HTR-8/SVneo (cell line): ENCODE measurements at regions not wholly inside any gene's neighbourhood (a gene's known extent, or its start where the extent isn't known, plus 50 kb on each side); places are given as distances from the start of the nearest gene placed in this dataset.
"Not testable (repeated sequence)": the region's sequence is repeated elsewhere in the genome, so short reads cannot be mapped to it uniquely, and the experiment has no call there.

ENCODE experiments used
- DNase-seq: peaks from one replicate; pipeline ENCODE4 v3.0.0; 2011; ENCODE audit warnings: low spot score, mixed read lengths; ENCODE audit not compliant: insufficient read length
- FAIRE-seq: peaks from 2 replicates; lab custom pipeline; 2011; peaks lifted over from hg19 to GRCh38; lab: Jason Lieb, UNC

GRCh38 chr12:92062539-92063493 lies 82.8 kb downstream of the BTG1 start:
- FAIRE-seq: no peak

GRCh38 chr12:92061061-92061460 lies 84.6 kb downstream of the BTG1 start:
- FAIRE-seq: no peak
- DNase-seq: no peak

More at GRCh38 chr12:92062539-92063493, 82.8 kb downstream of the BTG1 start:
- DNase-seq: no peak

- no peak for FAIRE-seq
Observed at GRCh38 chr12:92059960-92060359, 85.7 kb downstream of the BTG1 start.

GRCh38 chr12:92058664-92059063 lies 87.0 kb downstream of the BTG1 start:
- DNase-seq (no peak), FAIRE-seq (no peak)

More at GRCh38 chr12:92059960-92060359, 85.7 kb downstream of the BTG1 start:
- DNase-seq: no peak

- not testable (repeated sequence) for FAIRE-seq
Observed at GRCh38 chr12:92056756-92057155, 88.9 kb downstream of the BTG1 start.

GRCh38 chr12:92056290-92056689 lies 89.4 kb downstream of the BTG1 start:
- DNase-seq: no peak

More at GRCh38 chr12:92056756-92057155, 88.9 kb downstream of the BTG1 start:
- DNase-seq: not testable (repeated sequence)

GRCh38 chr12:92055877-92056276 lies 89.8 kb downstream of the BTG1 start:
- FAIRE-seq (no peak), DNase-seq (no peak)

More at GRCh38 chr12:92056290-92056689, 89.4 kb downstream of the BTG1 start:
- no peak for FAIRE-seq

GRCh38 chr12:92051441-92051840 lies 94.2 kb downstream of the BTG1 start:
- FAIRE-seq (no peak), DNase-seq (no peak)

- DNase-seq (no peak), FAIRE-seq (no peak)
Observed at GRCh38 chr12:92049403-92049802, 96.2 kb downstream of the BTG1 start.

- no peak for DNase-seq
- no peak for FAIRE-seq
Observed at GRCh38 chr12:92047393-92047826, 98.2 kb downstream of the BTG1 start.

GRCh38 chr12:92046557-92047392 lies 98.9 kb downstream of the BTG1 start:
- FAIRE-seq (no peak), DNase-seq (no peak)

- DNase-seq (no peak), FAIRE-seq (no peak)
Observed at GRCh38 chr12:92045852-92046251, 99.8 kb downstream of the BTG1 start.

- FAIRE-seq: no peak
- DNase-seq: no peak
Observed at GRCh38 chr12:92044435-92044834, 101.2 kb downstream of the BTG1 start.

GRCh38 chr12:92042791-92043531 lies 102.7 kb downstream of the BTG1 start:
- DNase-seq (no peak), FAIRE-seq (no peak)

GRCh38 chr12:92041742-92042141 lies 103.9 kb downstream of the BTG1 start:
- no peak for FAIRE-seq
- no peak for DNase-seq

- FAIRE-seq: no peak
Observed at GRCh38 chr12:92039046-92039445, 106.6 kb downstream of the BTG1 start.

GRCh38 chr12:92038476-92038875 lies 107.2 kb downstream of the BTG1 start:
- no peak for DNase-seq
- FAIRE-seq: no peak

More at GRCh38 chr12:92039046-92039445, 106.6 kb downstream of the BTG1 start:
- no peak for DNase-seq

GRCh38 chr12:92036771-92037453 lies 108.7 kb downstream of the BTG1 start:
- FAIRE-seq (no peak), DNase-seq (no peak)

- FAIRE-seq: no peak
- DNase-seq: no peak
Observed at GRCh38 chr12:92036061-92036620, 109.5 kb downstream of the BTG1 start.
